Peyer's patch (tissue), 4 donors: ENCODE measurements at regions not wholly inside any gene's neighbourhood (a gene's known extent, or its start where the extent isn't known, plus 50 kb on each side); places are given as distances from the start of the nearest gene placed in this dataset.

Source experiments
- POLR2A ChIP-seq, 2 donors: fragments of 450-650 bp; IDR thresholded peaks; one replicate each; pipeline ENCODE4 v1.5.1; 2017; ENCODE audit warnings: antibody characterized with exemption in 2 of 2, mild to moderate bottlenecking in 2 of 2, moderate library complexity in 2 of 2
- TF ChIP-seq, protein P1 (sequence below), 6 experiments: fragments of 450-650 bp in 4 of 6; fragments of 200-600 bp in 2 of 6; sonication (generic) in 1 of 6; IDR thresholded peaks; one replicate each; pipeline ENCODE4 v1.5.1; 2017 to 2019; ENCODE audit warnings: antibody characterized with exemption in 6 of 6, mild to moderate bottlenecking in 3 of 6, moderate library complexity in 1 of 6

DNA sequence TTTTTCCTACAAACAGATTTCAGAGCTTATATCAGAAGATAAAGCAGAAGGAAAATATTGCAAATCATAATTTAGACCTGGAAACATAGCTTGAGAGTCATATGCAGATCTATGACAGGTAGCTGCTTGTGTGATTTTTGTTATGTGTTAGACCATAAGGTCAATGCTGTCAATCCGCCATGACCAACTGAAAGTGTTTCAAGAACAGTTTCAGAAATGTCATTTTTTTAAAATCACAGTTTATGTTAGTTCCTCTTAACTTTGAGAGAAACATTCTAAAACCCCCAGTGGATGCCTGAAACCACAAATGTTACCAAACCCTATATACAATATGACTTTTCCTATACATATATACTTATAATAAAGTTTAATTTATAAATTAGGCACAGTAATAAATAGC lies 391.3 kb upstream of the FAM241A start:
- TF ChIP-seq, protein P1, sequence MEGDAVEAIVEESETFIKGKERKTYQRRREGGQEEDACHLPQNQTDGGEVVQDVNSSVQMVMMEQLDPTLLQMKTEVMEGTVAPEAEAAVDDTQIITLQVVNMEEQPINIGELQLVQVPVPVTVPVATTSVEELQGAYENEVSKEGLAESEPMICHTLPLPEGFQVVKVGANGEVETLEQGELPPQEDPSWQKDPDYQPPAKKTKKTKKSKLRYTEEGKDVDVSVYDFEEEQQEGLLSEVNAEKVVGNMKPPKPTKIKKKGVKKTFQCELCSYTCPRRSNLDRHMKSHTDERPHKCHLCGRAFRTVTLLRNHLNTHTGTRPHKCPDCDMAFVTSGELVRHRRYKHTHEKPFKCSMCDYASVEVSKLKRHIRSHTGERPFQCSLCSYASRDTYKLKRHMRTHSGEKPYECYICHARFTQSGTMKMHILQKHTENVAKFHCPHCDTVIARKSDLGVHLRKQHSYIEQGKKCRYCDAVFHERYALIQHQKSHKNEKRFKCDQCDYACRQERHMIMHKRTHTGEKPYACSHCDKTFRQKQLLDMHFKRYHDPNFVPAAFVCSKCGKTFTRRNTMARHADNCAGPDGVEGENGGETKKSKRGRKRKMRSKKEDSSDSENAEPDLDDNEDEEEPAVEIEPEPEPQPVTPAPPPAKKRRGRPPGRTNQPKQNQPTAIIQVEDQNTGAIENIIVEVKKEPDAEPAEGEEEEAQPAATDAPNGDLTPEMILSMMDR (IDR thresholded peaks at IDR 0.05): no peak
- TF ChIP-seq POLR2A (IDR thresholded peaks at IDR 0.05): no peak
